ENCODE measurements at regions not wholly inside any gene's neighbourhood (a gene's known extent, or its start where the extent isn't known, plus 50 kb on each side); places are given as distances from the start of the nearest gene placed in this dataset.

DNA sequence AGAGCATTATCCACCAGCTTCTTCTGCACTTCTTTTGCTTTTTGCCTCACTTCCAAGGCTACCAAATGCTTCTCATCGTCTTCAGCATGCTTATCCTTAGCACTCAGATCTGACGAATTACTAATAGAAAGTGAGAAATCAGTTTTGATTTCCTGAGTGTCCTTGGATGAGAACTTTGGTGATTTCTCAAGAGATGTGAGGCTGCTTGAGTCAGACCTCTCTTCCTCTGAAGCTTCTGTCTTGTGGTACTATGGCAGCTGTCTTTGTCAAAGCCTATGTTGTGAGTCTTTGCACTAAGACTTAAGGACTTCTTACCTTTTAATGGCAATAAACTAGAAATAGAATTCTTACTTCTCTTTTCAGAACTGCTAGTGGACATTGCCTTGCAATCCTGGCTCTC, 169.9 kb downstream of the CPE start:
- H3K4me3 ChIP-seq (ENCODE audit: low read depth, low read length), result no peak overlapping the region
- in situ Hi-C loops (cut with HindIII; ENCODE audit: low sequenced_read_pairs), result no loop called here
- no peak for DNase-seq (ENCODE audit: low read depth)
- TF ChIP-seq, protein P1, sequence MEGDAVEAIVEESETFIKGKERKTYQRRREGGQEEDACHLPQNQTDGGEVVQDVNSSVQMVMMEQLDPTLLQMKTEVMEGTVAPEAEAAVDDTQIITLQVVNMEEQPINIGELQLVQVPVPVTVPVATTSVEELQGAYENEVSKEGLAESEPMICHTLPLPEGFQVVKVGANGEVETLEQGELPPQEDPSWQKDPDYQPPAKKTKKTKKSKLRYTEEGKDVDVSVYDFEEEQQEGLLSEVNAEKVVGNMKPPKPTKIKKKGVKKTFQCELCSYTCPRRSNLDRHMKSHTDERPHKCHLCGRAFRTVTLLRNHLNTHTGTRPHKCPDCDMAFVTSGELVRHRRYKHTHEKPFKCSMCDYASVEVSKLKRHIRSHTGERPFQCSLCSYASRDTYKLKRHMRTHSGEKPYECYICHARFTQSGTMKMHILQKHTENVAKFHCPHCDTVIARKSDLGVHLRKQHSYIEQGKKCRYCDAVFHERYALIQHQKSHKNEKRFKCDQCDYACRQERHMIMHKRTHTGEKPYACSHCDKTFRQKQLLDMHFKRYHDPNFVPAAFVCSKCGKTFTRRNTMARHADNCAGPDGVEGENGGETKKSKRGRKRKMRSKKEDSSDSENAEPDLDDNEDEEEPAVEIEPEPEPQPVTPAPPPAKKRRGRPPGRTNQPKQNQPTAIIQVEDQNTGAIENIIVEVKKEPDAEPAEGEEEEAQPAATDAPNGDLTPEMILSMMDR (IDR thresholded peaks at IDR 0.05; ENCODE audit: low read depth, low read length, missing control alignments), result no peak

DNA sequence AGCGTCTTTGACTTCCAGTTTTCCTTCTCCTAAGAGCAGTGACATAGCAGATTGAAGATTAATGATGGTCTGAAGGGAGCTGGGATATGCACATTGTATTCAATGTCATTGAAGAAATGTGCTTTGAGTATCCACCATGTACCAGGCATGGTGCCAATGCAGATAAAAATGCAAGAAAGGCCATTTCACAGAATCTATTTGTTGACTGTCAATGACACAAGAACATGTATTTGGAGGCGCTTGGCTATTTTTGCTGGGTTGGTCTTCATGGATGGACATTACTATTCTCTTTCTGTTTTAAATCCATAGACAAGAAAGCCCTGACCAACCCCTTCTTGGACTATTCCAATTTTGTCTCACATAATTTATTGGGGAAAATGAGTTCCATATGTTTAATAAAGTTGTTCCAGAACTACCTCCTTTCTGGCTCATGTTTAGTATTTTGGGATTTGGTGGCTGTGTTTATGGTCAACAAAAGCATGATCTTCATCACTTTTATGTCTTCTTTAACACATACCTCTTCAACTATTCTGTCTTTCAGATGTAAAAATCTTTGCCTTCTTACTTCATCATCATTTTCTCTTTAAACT, 174.5 kb downstream of the CPE start:
- no peak for DNase-seq (ENCODE audit: low read depth)
- in situ Hi-C loops (cut with HindIII; ENCODE audit: low sequenced_read_pairs), result no loop called here
- no peak overlapping the region for H3K4me3 ChIP-seq (ENCODE audit: low read depth, low read length)
- TF ChIP-seq, protein P1 (IDR thresholded peaks at IDR 0.05; ENCODE audit: low read depth, low read length, missing control alignments), result no peak

DNA sequence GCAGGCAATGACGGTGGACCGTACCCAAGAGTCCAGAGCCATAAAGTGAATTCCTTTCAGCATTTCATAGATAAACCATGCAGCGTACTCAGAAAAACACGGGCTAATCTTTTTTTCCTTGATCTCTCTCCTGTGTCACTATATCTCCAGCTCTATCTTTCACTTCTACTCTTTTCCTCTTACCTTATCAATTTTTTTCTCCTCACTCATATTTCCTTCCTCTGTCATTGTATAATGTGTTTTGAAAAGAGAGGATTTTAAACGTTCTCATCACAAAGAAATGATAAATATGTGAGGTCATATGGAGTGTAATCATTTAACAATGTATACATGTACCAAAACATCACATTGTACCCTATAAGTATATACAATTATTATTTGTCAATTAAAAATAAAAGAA, 176.5 kb downstream of the CPE start:
- in situ Hi-C loops (cut with HindIII; ENCODE audit: low sequenced_read_pairs), result no loop called here
- TF ChIP-seq, protein P1 (IDR thresholded peaks at IDR 0.05; ENCODE audit: low read depth, low read length, missing control alignments), result no peak
- no peak overlapping the region for H3K4me3 ChIP-seq (ENCODE audit: low read depth, low read length)
- DNase-seq (ENCODE audit: low read depth), result no peak

DNA sequence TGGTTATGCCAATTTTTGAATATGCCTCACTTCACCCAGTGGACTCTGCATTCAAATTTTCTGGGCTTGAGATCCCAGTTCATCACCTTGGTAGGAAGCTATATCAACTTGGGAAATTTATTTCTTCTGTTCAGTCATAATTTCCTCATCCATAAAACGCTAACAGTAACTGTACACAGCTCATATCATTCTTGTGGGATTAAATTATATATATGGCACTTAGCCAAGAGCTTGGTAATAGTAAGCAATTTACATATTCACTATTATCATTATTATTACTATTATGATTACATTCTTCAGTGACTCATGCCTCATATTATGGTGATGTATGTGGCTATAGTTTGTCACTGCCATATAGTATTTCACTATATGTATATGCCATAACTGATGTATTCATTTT, 177.6 kb downstream of the CPE start:
- H3K4me3 ChIP-seq (ENCODE audit: low read depth, low read length), result no peak overlapping the region
- no peak for DNase-seq (ENCODE audit: low read depth)
- TF ChIP-seq, protein P1 (IDR thresholded peaks at IDR 0.05; ENCODE audit: low read depth, low read length, missing control alignments), result no peak
- in situ Hi-C loops (cut with HindIII; ENCODE audit: low sequenced_read_pairs), result no loop called here

DNA sequence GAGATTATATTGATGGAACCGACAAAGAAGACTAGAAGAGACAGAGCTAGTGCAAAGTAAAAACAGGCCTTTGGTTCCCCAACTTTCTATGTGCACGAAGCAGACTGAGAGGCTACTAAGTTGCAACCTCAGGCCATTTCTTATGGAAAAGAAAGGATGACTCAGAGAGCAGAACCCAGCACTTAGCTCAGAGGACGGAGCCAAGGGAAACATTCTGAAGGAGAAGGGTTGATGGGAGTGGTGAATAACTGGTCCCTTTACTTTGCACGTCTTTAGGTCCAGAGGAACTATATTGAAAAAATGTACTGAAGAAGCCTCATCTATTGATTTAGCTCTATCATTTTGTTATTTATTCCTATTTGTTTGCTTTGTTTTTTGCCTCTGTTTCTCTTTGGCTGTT, 182.1 kb downstream of the CPE start:
- no peak overlapping the region for H3K4me3 ChIP-seq (ENCODE audit: low read depth, low read length)
- DNase-seq (ENCODE audit: low read depth), result no peak
- in situ Hi-C loops (cut with HindIII; ENCODE audit: low sequenced_read_pairs), result no loop called here
- TF ChIP-seq, protein P1 (IDR thresholded peaks at IDR 0.05; ENCODE audit: low read depth, low read length, missing control alignments), result no peak

DNA sequence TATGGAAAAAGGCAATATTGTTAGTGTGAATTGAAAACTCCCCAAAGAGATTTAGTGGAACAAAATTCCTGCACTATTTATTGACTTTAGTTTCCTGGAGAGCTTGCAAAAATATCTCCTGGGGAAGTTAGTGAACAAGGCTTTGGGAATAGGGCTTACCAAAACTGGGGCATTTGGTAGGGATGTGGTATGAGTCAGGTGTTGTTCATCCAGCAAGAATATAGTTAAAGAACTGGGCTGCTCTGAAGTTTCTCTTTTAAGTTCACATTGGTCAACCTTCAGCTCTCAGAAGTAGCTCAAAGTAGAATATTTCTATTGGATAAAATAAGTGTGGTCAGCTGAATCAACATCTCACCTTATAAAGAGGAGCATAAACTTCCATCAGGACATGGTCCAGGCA, 185.0 kb downstream of the CPE start:
- DNase-seq (ENCODE audit: low read depth), result no peak
- in situ Hi-C loops (cut with HindIII; ENCODE audit: low sequenced_read_pairs), result no loop called here
- no peak overlapping the region for H3K4me3 ChIP-seq (ENCODE audit: low read depth, low read length)
- TF ChIP-seq, protein P1 (IDR thresholded peaks at IDR 0.05; ENCODE audit: low read depth, low read length, missing control alignments), result no peak
